ENCODE measurements at regions not wholly inside any gene's neighbourhood (a gene's known extent, or its start where the extent isn't known, plus 50 kb on each side); places are given as distances from the start of the nearest gene placed in this dataset.
A peak's percentile ranks its signal among the peaks of the same experiment; 100 is the strongest.

- no peak overlapping the region for H2AFZ ChIP-seq (ENCODE audit: insufficient read depth, low read depth, low read length, poor library complexity, severe bottlenecking)
- ChIA-PET POLR2A (no interaction called here), CTCF (interaction anchor here (1.0 to 1.3 kb wide), 2 partner anchors 10 to 377 kb away, joined by 3 to 4 read pairs; no protein-coding TSS in a partner anchor)
- Mint-ChIP-seq H3K27me3 (no peaks in the 10 kb centered on the region), H3K9me3 (ENCODE audit: insufficient read depth) (no peaks in the 10 kb centered on the region), H3K4me1 (peaks cover 50% of the 10 kb centered on the region), H3K4me3 (no peak overlapping the region), H3K27ac (no peak overlapping the region)
- no peaks in the 10 kb centered on the region for H4K20me1 ChIP-seq (ENCODE audit: control insufficient read depth, insufficient read depth, low read length, poor library complexity, severe bottlenecking)
- H3K4me3 ChIP-seq (ENCODE audit: control extremely low read depth in 1 of 5, extremely low read depth in 1 of 5, insufficient read depth in 1 of 5, low read depth in 2 of 5, low read length in 4 of 5) = no peak overlapping the region
- no peaks in the 10 kb centered on the region for H3K9me3 ChIP-seq (ENCODE audit: control extremely low read depth in 1 of 3, control insufficient read depth in 2 of 3, insufficient read depth in 1 of 3, low read length in 2 of 3)
- DNase-seq (no peak), ATAC-seq (ENCODE audit: low read depth) (no peak)
- intact Hi-C loops (cut with micrococcal nuclease) = no loop called here
- H3K27ac ChIP-seq (ENCODE audit: low read length in 2 of 2) = no peak overlapping the region
- TF ChIP-seq EZH2 (IDR thresholded peaks at IDR 0.05; ENCODE audit: borderline replicate concordance, insufficient read depth, low read depth, low read length, poor library complexity, severe bottlenecking) (no peak), CTCF (IDR thresholded peaks at IDR 0.05) (no peak)
- peaks cover 15 to 48% of the 10 kb centered on the region in 2 donors for H3K4me1 ChIP-seq (ENCODE audit: control insufficient read depth in 2 of 2, insufficient read depth in 2 of 2, low read length in 2 of 2)
- H3K36me3 ChIP-seq (replicated peaks in 1 of 2; ENCODE audit: control extremely low read depth in 1 of 2, control insufficient read depth in 1 of 2, extremely low read depth in 1 of 2, insufficient read depth in 2 of 2, low read length in 1 of 2) = no peaks in the 10 kb centered on the region
- no peaks in the 10 kb centered on the region for H3K79me2 ChIP-seq (ENCODE audit: control insufficient read depth, insufficient read depth, low read length)
- no peak overlapping the region for H3K9ac ChIP-seq (ENCODE audit: low read length)
- peak overlapping the region; percentile 32 for H3K4me2 ChIP-seq (replicated peaks; ENCODE audit: low read depth, low read length, poor library complexity, severe bottlenecking)
- H3K27me3 ChIP-seq (replicated peaks in 1 of 4; ENCODE audit: control extremely low read depth in 1 of 4, control insufficient read depth in 3 of 4, insufficient read depth in 4 of 4, low read length in 3 of 4) = no peaks in the 10 kb centered on the region
Measured at GRCh38 chr11:128254941-128255340, 332.4 kb downstream of the ETS1 start.

DNA sequence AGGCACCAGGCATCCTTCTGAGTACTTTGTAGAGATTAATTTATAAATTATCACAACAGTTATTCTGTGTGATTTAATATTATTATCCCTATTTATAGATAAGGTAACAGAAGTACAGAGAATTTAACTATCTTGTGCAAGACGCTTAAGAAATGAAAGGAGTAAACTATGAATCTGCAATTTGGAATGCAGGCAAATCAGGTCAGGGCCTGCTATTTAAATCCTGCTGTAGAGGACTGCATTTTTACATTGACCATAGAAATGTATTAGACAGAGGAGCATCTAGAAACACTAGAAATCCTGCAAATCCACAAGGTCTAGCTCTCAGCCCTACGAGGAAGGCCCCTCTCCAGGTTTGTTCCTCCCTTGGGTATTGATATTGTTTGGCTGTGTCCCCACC is 336.2 kb downstream of the ETS1 start:
- no CpG with 5 or more reads among the region's 2 CpGs for WGBS (ENCODE audit: insufficient coverage)
- H3K4me2 ChIP-seq (replicated peaks; ENCODE audit: low read depth, low read length, poor library complexity, severe bottlenecking) = no peak overlapping the region
- no peak for ATAC-seq (ENCODE audit: low read depth)
- no peak overlapping the region for H3K27ac Mint-ChIP-seq
- POLR2A ChIA-PET = no interaction called here
- H3K4me1 ChIP-seq (ENCODE audit: control insufficient read depth in 2 of 2, insufficient read depth in 2 of 2, low read length in 2 of 2) = peaks cover 0 to 14% of the 10 kb centered on the region in 2 donors
- H3K4me3 Mint-ChIP-seq = no peak overlapping the region
- H3K4me1 Mint-ChIP-seq = peaks cover 16% of the 10 kb centered on the region
- H3K9me3 Mint-ChIP-seq (ENCODE audit: insufficient read depth) = no peaks in the 10 kb centered on the region
- no peaks in the 10 kb centered on the region for H3K27me3 Mint-ChIP-seq
- CTCF ChIA-PET = interaction anchor here (1.2 kb wide), 1 partner anchor 374 kb away, joined by 3 read pairs; no protein-coding TSS in a partner anchor
- no peak overlapping the region for H3K4me3 ChIP-seq (ENCODE audit: control extremely low read depth in 1 of 5, extremely low read depth in 1 of 5, insufficient read depth in 1 of 5, low read depth in 2 of 5, low read length in 4 of 5)
- H3K27ac ChIP-seq (ENCODE audit: low read length in 2 of 2) = no peak overlapping the region
- no peak for TF ChIP-seq CTCF (IDR thresholded peaks at IDR 0.05)
- no peaks in the 10 kb centered on the region for H4K20me1 ChIP-seq (ENCODE audit: control insufficient read depth, insufficient read depth, low read length, poor library complexity, severe bottlenecking)
- no peaks in the 10 kb centered on the region for H3K79me2 ChIP-seq (ENCODE audit: control insufficient read depth, insufficient read depth, low read length)
- intact Hi-C loops (cut with micrococcal nuclease) = no loop called here
- no peaks in the 10 kb centered on the region for H3K27me3 ChIP-seq (replicated peaks in 1 of 4; ENCODE audit: control extremely low read depth in 1 of 4, control insufficient read depth in 3 of 4, insufficient read depth in 4 of 4, low read length in 3 of 4)
- H3K9ac ChIP-seq (ENCODE audit: low read length) = no peak overlapping the region
- no peak for DNase-seq
- H3K36me3 ChIP-seq (replicated peaks in 1 of 2; ENCODE audit: control extremely low read depth in 1 of 2, control insufficient read depth in 1 of 2, extremely low read depth in 1 of 2, insufficient read depth in 2 of 2, low read length in 1 of 2) = no peaks in the 10 kb centered on the region
- H3K9me3 ChIP-seq (ENCODE audit: control extremely low read depth in 1 of 3, control insufficient read depth in 2 of 3, insufficient read depth in 1 of 3, low read length in 2 of 3) = no peaks in the 10 kb centered on the region
- no peak overlapping the region for H2AFZ ChIP-seq (ENCODE audit: insufficient read depth, low read depth, low read length, poor library complexity, severe bottlenecking)

Measured in B cell (primary cell).